Thymus (tissue), 11 donors: ENCODE measurements at regions not wholly inside any gene's neighbourhood (a gene's known extent, or its start where the extent isn't known, plus 50 kb on each side); places are given as distances from the start of the nearest gene placed in this dataset.
"Not testable (repeated sequence)": the region's sequence is repeated elsewhere in the genome, so short reads cannot be mapped to it uniquely, and the experiment has no call there.

Source experiments
- DNase-seq, 9 donors: peaks; one replicate each; pipeline ENCODE4 v3.0.0-alpha.2; 2013; ENCODE audit warnings: low spot score in 9 of 9, low read depth in 6 of 9, missing footprints in 1 of 9
- H3K27ac ChIP-seq, 2 donors: one replicate each; pipeline ENCODE4 v1.5.1; 2013; ENCODE audit warnings: control low read depth in 1 of 2, low read depth in 1 of 2, low read length in 1 of 2, mild to moderate bottlenecking in 1 of 2, moderate library complexity in 1 of 2
- H3K27me3 ChIP-seq, 2 donors: one replicate each; pipeline ENCODE4 v1.5.1; 2013; ENCODE audit warnings: low read length in 1 of 2; ENCODE audit not compliant: control insufficient read depth in 2 of 2, insufficient read depth in 1 of 2
- H3K36me3 ChIP-seq, 2 donors: one replicate each; pipeline ENCODE4 v1.5.1; 2013; ENCODE audit warnings: low read length in 1 of 2, mild to moderate bottlenecking in 1 of 2, moderate library complexity in 1 of 2; ENCODE audit not compliant: control insufficient read depth in 2 of 2, insufficient read depth in 2 of 2
- H3K4me1 ChIP-seq, 2 donors: one replicate each; pipeline ENCODE4 v1.5.1; 2013; ENCODE audit warnings: low read length in 2 of 2; ENCODE audit not compliant: control insufficient read depth in 2 of 2, insufficient read depth in 2 of 2
- H3K4me3 ChIP-seq, 2 donors: one replicate each; pipeline ENCODE4 v1.5.1; 2013; ENCODE audit warnings: low read length in 2 of 2, control low read depth in 1 of 2, mild to moderate bottlenecking in 1 of 2
- H3K9me3 ChIP-seq, 2 donors: one replicate each; pipeline ENCODE4 v1.5.1; 2013; ENCODE audit warnings: low read length in 1 of 2, mild to moderate bottlenecking in 1 of 2; ENCODE audit not compliant: control insufficient read depth in 2 of 2, insufficient read depth in 1 of 2
- WGBS: extraction: QIAGEN DNeasy Blood & Tissue Kit; methylation state at CpG from one replicate; pipeline ENCODE4 v1.1.7; 2013; 5-methylcytosine and 5-hydroxymethylcytosine counted together
- donor health status: healthy.

DNA sequence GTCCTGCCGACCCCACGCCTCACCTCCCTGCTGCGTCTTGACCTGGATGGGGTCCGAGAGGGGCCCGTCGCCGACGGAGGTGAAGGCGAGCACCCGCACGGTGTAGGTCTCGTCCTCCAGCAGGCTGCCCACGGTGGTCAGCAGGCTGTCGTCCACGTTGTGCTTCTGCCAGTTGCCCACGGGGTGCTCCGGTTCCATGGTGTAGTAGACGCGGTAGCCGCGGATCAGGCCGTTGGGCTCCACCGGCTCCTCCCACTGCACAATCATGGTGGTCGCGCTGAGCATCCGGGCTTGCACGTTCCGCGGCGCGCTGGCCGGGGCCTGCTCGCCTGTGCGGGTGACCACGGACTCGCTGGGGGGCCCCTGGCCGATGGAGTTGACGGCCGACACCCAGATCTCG is 96.7 kb downstream of the PTPRS start:
- 98% methylated on average over 40 of the region's 40 CpGs for WGBS
- no peaks in the 10 kb centered on the region for H3K27me3 ChIP-seq
- no peak for DNase-seq
- no peaks in the 10 kb centered on the region for H3K36me3 ChIP-seq
- peaks cover 0 to 3% of the 10 kb centered on the region in 2 donors for H3K4me1 ChIP-seq
- no peak overlapping the region for H3K27ac ChIP-seq
- H3K9me3 ChIP-seq, result no peaks in the 10 kb centered on the region
- H3K4me3 ChIP-seq, result no peak overlapping the region

- H3K9me3 ChIP-seq, H3K4me3 ChIP-seq, DNase-seq, H3K36me3 ChIP-seq, H3K4me1 ChIP-seq, H3K27me3 ChIP-seq, H3K27ac ChIP-seq: not testable (repeated sequence)
- 95% methylated on average over 9 of the region's 9 CpGs for WGBS
Measured at GRCh38 chr19:5241896-5242295, 98.7 kb downstream of the PTPRS start.

GRCh38 chr19:5240011-5240410 is 100.6 kb downstream of the PTPRS start:
- WGBS, result 96% methylated on average over 22 of the region's 22 CpGs
- H3K9me3 ChIP-seq, result peaks cover 0 to 8% of the 10 kb centered on the region in 2 donors
- no peaks in the 10 kb centered on the region for H3K36me3 ChIP-seq
- H3K27me3 ChIP-seq, result no peaks in the 10 kb centered on the region
- no peak overlapping the region for H3K27ac ChIP-seq
- DNase-seq, result no peak
- H3K4me1 ChIP-seq, result no peaks in the 10 kb centered on the region
- H3K4me3 ChIP-seq, result no peak overlapping the region

- H3K4me1 ChIP-seq, result no peaks in the 10 kb centered on the region
- H3K36me3 ChIP-seq, result no peaks in the 10 kb centered on the region
- no peak overlapping the region for H3K27ac ChIP-seq
- WGBS, result 96% methylated on average over 33 of the region's 33 CpGs
- H3K4me3 ChIP-seq, result no peak overlapping the region
- no peak for DNase-seq
- H3K27me3 ChIP-seq, result no peaks in the 10 kb centered on the region
- H3K9me3 ChIP-seq, result peaks cover 0 to 8% of the 10 kb centered on the region in 2 donors
Measured at GRCh38 chr19:5238700-5239099, 101.9 kb downstream of the PTPRS start.

DNA sequence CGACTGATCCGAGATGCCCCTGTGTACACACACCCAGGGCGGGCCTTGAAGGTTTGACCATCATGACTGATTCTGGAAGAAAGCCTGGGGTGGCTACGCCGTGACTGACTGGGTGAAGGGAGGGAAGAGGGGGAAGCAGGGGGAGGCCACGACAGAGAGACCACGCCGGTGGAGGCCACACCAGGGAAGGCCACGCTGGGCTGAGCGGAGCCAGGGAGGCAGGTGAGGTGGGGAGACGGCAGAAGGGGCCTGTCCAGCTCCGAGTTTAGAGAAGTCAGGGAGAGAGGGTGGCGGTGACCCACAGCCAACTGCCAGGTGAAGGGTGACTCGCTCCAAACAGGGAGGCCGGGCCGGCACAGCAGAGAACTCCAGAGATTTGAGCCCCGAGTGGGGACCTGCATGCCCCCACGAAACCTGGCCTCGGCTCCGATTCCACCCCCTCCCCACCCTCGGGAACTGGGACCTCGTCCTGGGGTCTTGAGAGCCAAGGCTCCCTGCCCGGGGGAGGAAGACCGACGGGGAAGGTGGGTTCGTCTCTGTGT is 102.6 kb downstream of the PTPRS start:
- no peaks in the 10 kb centered on the region for H3K27me3 ChIP-seq
- no peak overlapping the region for H3K4me3 ChIP-seq
- H3K36me3 ChIP-seq, result no peaks in the 10 kb centered on the region
- H3K9me3 ChIP-seq, result peaks cover 0 to 8% of the 10 kb centered on the region in 2 donors
- no peak overlapping the region for H3K27ac ChIP-seq
- DNase-seq, result no peak
- 96% methylated on average over 26 of the region's 26 CpGs for WGBS
- H3K4me1 ChIP-seq, result no peaks in the 10 kb centered on the region

DNA sequence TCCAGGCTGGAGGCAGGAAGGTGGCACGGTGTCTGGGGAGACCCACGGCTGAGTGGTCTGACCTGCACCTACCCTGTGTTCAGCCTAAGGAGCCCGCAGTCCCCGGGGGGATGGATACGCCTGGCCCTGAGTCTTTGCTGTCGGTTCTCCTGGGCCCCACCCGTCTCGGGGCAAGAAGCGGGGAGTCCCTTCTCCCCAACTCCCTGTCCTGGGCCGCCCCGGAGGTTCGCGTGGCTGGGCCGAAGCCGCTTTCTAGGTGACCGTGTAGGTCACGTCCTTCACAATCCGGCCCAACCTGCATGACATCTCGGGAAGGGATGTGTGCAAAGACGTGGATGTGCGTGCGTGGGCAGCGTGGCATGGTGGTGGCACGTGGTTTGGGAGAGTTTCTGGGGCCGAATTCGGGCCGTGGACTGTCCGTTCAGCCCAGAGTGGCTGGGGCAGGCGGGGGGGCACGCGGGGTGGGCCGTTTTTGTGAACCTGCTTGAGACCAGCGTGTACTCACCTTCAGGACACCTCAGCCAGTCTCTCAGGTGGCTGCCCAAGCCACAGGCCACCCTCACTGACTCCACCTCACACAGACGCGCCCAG is 103.3 kb downstream of the PTPRS start:
- H3K36me3 ChIP-seq, result no peaks in the 10 kb centered on the region

GRCh38 chr19:5235458-5236219 is 105.0 kb downstream of the PTPRS start:
- Histone ChIP-seq H3K4me1 (no peaks in the 10 kb centered on the region), H3K4me3 (no peak overlapping the region), H3K36me3 (no peaks in the 10 kb centered on the region), H3K27ac (no peak overlapping the region), H3K9me3 (peaks cover 0 to 8% of the 10 kb centered on the region in 2 donors), H3K27me3 (peaks cover 0 to 3% of the 10 kb centered on the region in 2 donors)
- DNase-seq, result no peak
- WGBS, result 97% methylated on average over 12 of the region's 12 CpGs

More for the DNA sequence above, 103.3 kb downstream of the PTPRS start:
- no peak for DNase-seq
- Histone ChIP-seq H3K4me1 (no peaks in the 10 kb centered on the region), H3K9me3 (peaks cover 0 to 8% of the 10 kb centered on the region in 2 donors), H3K4me3 (no peak overlapping the region), H3K27ac (no peak overlapping the region), H3K27me3 (no peaks in the 10 kb centered on the region)
- 96% methylated on average over 35 of the region's 35 CpGs for WGBS

GRCh38 chr19:5234412-5234811 is 106.2 kb downstream of the PTPRS start:
- DNase-seq, result no peak
- H3K4me3 ChIP-seq, result no peak overlapping the region
- peaks cover 4 to 12% of the 10 kb centered on the region in 2 donors for H3K27me3 ChIP-seq
- H3K27ac ChIP-seq, result no peak overlapping the region
- WGBS, result 96% methylated on average over 3 of the region's 3 CpGs
- H3K36me3 ChIP-seq, result no peaks in the 10 kb centered on the region
- peaks cover 0 to 8% of the 10 kb centered on the region in 2 donors for H3K9me3 ChIP-seq
- H3K4me1 ChIP-seq, result no peaks in the 10 kb centered on the region

GRCh38 chr19:5232798-5233505 is 107.7 kb downstream of the PTPRS start:
- Histone ChIP-seq H3K4me1 (no peaks in the 10 kb centered on the region), H3K27ac (no peak overlapping the region), H3K4me3 (no peak overlapping the region), H3K9me3 (peaks cover 0 to 7% of the 10 kb centered on the region in 2 donors), H3K36me3 (no peaks in the 10 kb centered on the region), H3K27me3 (peaks cover 9 to 23% of the 10 kb centered on the region in 2 donors)
- 97% methylated on average over 12 of the region's 12 CpGs for WGBS
- no peak for DNase-seq
